SK-N-SH (cell line): ENCODE measurements at regions not wholly inside any gene's neighbourhood (a gene's known extent, or its start where the extent isn't known, plus 50 kb on each side); places are given as distances from the start of the nearest gene placed in this dataset.

Experiments
- CTCF ChIA-PET: fragments of 300-600, 350-600 bp; formaldehyde crosslinking; extraction: SDS; loops from one replicate; lab custom pipeline; 2021; lab: Yijun Ruan, JAX
- POLR2A ChIA-PET: fragments of 350-600 bp; sonication (Branson Sonifier 250); formaldehyde crosslinking; extraction: SDS; loops from one replicate; lab custom pipeline; 2020; ENCODE audit warnings: antibody characterized with exemption, inconsistent platforms; lab: Yijun Ruan, JAX
- DNase-seq: peaks from one replicate; pipeline ENCODE4 v3.0.0; 2012
- H2AFZ ChIP-seq: fragments of 200-600 bp; sonication (generic); 2 replicates; pipeline ENCODE4 v1.8.1; 2016; ENCODE audit warnings: antibody characterized with exemption, mild to moderate bottlenecking, low read depth
- H3F3A ChIP-seq: fragments of 200-600 bp; sonication (generic); replicated peaks from 2 replicates; pipeline ENCODE3; 2016; ENCODE audit warnings: antibody characterized with exemption, mild to moderate bottlenecking; ENCODE audit not compliant: insufficient read depth
- H3K27ac ChIP-seq, 2 experiments: fragments of 200-500 bp in 1 of 2; fragments of 200-600 bp in 1 of 2; sonication (Bioruptor generic) in 1 of 2; sonication (generic), shearing (Covaris generic) in 1 of 2; 2 replicates each; pipeline versions ENCODE4 v1.5.1 to v1.6.1; 2014 to 2016; ENCODE audit warnings: low read depth in 2 of 2, inconsistent platforms in 1 of 2, low read length in 1 of 2, mild to moderate bottlenecking in 1 of 2, mixed read lengths in 1 of 2
- H3K27me3 ChIP-seq: fragments of 200-600 bp; sonication (generic), shearing (Covaris generic); 2 replicates; pipeline ENCODE4 v1.6.1; 2016; ENCODE audit warnings: mixed run types; ENCODE audit not compliant: insufficient read depth
- H3K36me3 ChIP-seq, 2 experiments: fragments of 200-500 bp in 1 of 2; fragments of 200-600 bp in 1 of 2; sonication (Bioruptor generic) in 1 of 2; sonication (generic) in 1 of 2; replicated peaks in 1 of 2; 2 replicates each; pipeline versions ENCODE3 to v1.5.1; 2014 to 2016; ENCODE audit warnings: low read length in 1 of 2, mild to moderate bottlenecking in 1 of 2; ENCODE audit not compliant: insufficient read depth in 2 of 2, control insufficient read depth in 1 of 2
- H3K4me1 ChIP-seq, 2 experiments: fragments of 200-500 bp in 1 of 2; fragments of 200-600 bp in 1 of 2; sonication (Bioruptor generic) in 1 of 2; sonication (generic), shearing (Covaris generic) in 1 of 2; 2 replicates each; pipeline versions ENCODE4 v1.5.1 to v1.6.1; 2014 to 2016; ENCODE audit warnings: low read depth in 1 of 2, low read length in 1 of 2, mixed run types in 1 of 2; ENCODE audit not compliant: insufficient read depth in 2 of 2, control insufficient read depth in 1 of 2
- H3K4me2 ChIP-seq: fragments of 200-600 bp; sonication (generic), shearing (Covaris generic); 2 replicates; pipeline ENCODE4 v1.6.1; 2017; ENCODE audit warnings: mixed run types
- H3K4me3 ChIP-seq, 2 experiments: fragments of 200-500 bp in 1 of 2; fragments of 200-600 bp in 1 of 2; sonication (Bioruptor generic) in 1 of 2; sonication (generic), shearing (Covaris generic) in 1 of 2; 2 replicates each; pipeline versions ENCODE4 v1.5.1 to v1.8.1; 2014 to 2016; ENCODE audit warnings: low read depth in 2 of 2, inconsistent platforms in 1 of 2, low read length in 1 of 2, mild to moderate bottlenecking in 1 of 2, mixed read lengths in 1 of 2, moderate library complexity in 1 of 2
- H3K79me2 ChIP-seq: fragments of 200-600 bp; sonication (generic); 2 replicates; pipeline ENCODE4 v1.8.1; 2017; ENCODE audit warnings: mild to moderate bottlenecking; ENCODE audit not compliant: insufficient read depth
- H3K9ac ChIP-seq: fragments of 200-600 bp; sonication (generic); 2 replicates; pipeline ENCODE4 v1.6.1; 2017; ENCODE audit warnings: mixed run types
- H3K9me2 ChIP-seq: fragments of 200-600 bp; sonication (generic); 2 replicates; pipeline ENCODE4 v1.6.1; 2017; ENCODE audit warnings: mixed run types
- H3K9me3 ChIP-seq: fragments of 200-600 bp; sonication (generic); 2 replicates; pipeline ENCODE4 v1.6.1; 2017; ENCODE audit warnings: mixed run types, mild to moderate bottlenecking, moderate library complexity
- H4K20me1 ChIP-seq: fragments of 200-600 bp; sonication (generic); 2 replicates; pipeline ENCODE4 v1.6.1; 2017; ENCODE audit warnings: mild to moderate bottlenecking, mixed run types; ENCODE audit not compliant: insufficient read depth
- CHD2 ChIP-seq: fragments of 150-350 bp; IDR thresholded peaks from 2 replicates; pipeline ENCODE4 v1.6.1; 2018; ENCODE audit warnings: low read length; ENCODE audit not compliant: partially characterized antibody
- EZH2phosphoT487 ChIP-seq: fragments of 200-600 bp; sonication (generic); IDR thresholded peaks from 2 replicates; pipeline ENCODE4 v1.6.1; 2017; ENCODE audit warnings: low read depth, mixed run types, mild to moderate bottlenecking, antibody characterized with exemption, moderate library complexity, borderline replicate concordance
- FOXJ3 ChIP-seq: sonication (generic); formaldehyde crosslinking; IDR thresholded peaks from 2 replicates; pipeline ENCODE4 v1.5.1; 2020; ENCODE audit warnings: mild to moderate bottlenecking, missing genetic modification reagents
- FOXM1 ChIP-seq: IDR thresholded peaks from 2 replicates; pipeline ENCODE4 v1.4.0; 2012; ENCODE audit warnings: low read depth, mild to moderate bottlenecking
- GABPA ChIP-seq: IDR thresholded peaks from 2 replicates; pipeline ENCODE4 v1.4.0; 2012; ENCODE audit warnings: low read depth, mild to moderate bottlenecking
- JUND ChIP-seq: IDR thresholded peaks from 2 replicates; pipeline ENCODE4 v1.4.0; 2012
- MEF2A ChIP-seq: IDR thresholded peaks from 2 replicates; pipeline ENCODE4 v1.4.0; 2012; ENCODE audit warnings: low read depth, borderline replicate concordance
- MXI1 ChIP-seq: IDR thresholded peaks from 2 replicates; pipeline ENCODE4 v1.6.1; 2012; ENCODE audit warnings: mild to moderate bottlenecking, low read depth, low read length, improper control_type of control experiment
- NFIC ChIP-seq: IDR thresholded peaks from 2 replicates; pipeline ENCODE4 v1.4.0; 2012; ENCODE audit warnings: borderline replicate concordance
- NRF1 ChIP-seq: IDR thresholded peaks from 2 replicates; pipeline ENCODE4 v1.6.1; 2012; ENCODE audit warnings: low read depth, mild to moderate bottlenecking, low read length
- POLR2AphosphoS5 ChIP-seq: IDR thresholded peaks from 2 replicates; pipeline ENCODE4 v1.6.1; 2012; ENCODE audit warnings: low read depth, low read length
- RFX5 ChIP-seq: IDR thresholded peaks from 2 replicates; pipeline ENCODE4 v1.6.1; 2012; ENCODE audit warnings: mild to moderate bottlenecking, improper control_type of control experiment, low read length
- RXRA ChIP-seq: IDR thresholded peaks from 2 replicates; pipeline ENCODE4 v1.4.0; 2012; ENCODE audit warnings: low read depth, mild to moderate bottlenecking, borderline replicate concordance
- SIN3A ChIP-seq: IDR thresholded peaks from 2 replicates; pipeline ENCODE4 v1.6.1; 2012; ENCODE audit warnings: low read depth, mild to moderate bottlenecking, low read length, moderate library complexity, borderline replicate concordance
- TEAD4 ChIP-seq: IDR thresholded peaks from 2 replicates; pipeline ENCODE4 v1.4.0; 2012; ENCODE audit warnings: mild to moderate bottlenecking, borderline replicate concordance; ENCODE audit not compliant: insufficient read depth
- WGBS: methylation state at CpG from one replicate; pipeline ENCODE4 v1.1.6; 2017; ENCODE audit warnings: low lambda C conversion rate; 5-methylcytosine and 5-hydroxymethylcytosine counted together
- TF ChIP-seq, protein P1 (sequence below): IDR thresholded peaks from 2 replicates; pipeline ENCODE4 v1.4.0; 2012; ENCODE audit warnings: low read depth
- TF ChIP-seq, protein P2 (sequence below): fragments of 150-350 bp; IDR thresholded peaks from 2 replicates; pipeline ENCODE4 v1.6.1; 2016; ENCODE audit warnings: mild to moderate bottlenecking, low read depth, low read length
- TF ChIP-seq, protein P3 (sequence below): IDR thresholded peaks from 2 replicates; pipeline ENCODE4 v1.4.0; 2012; ENCODE audit warnings: low read depth, borderline replicate concordance
- TF ChIP-seq, protein P4 (sequence below): fragments of 200-600 bp; sonication (generic); IDR thresholded peaks from 2 replicates; pipeline ENCODE4 v1.6.1; 2017; ENCODE audit warnings: antibody characterized with exemption, mild to moderate bottlenecking, moderate library complexity
- TF ChIP-seq, protein P5 (sequence below): IDR thresholded peaks from 2 replicates; pipeline ENCODE4; 2012

DNA sequence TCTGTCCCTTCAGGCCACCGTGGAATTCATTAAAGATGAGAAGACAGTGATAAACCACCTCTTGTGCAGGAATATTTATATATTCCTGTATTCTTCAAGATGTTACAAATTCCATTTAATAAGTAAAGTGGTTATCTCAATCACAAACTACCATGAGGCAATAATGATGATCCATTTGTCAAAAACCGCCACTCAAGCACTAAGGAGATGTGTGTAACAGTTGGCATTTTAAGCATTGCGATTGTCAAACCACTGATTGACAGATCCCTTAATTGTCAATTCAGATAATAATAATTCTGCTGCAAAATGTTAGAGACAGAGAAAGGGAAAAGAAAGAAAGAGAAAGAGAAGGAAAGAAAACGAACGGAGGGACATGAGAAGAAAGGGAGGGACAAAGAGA, 476.1 kb upstream of the RBFOX1 start:
- H3K9me3 ChIP-seq = no peaks in the 10 kb centered on the region
- H3K36me3 ChIP-seq = no peaks in the 10 kb centered on the region
- DNase-seq = no peak
- H3F3A ChIP-seq = no peaks in the 10 kb centered on the region
- 22% methylated on average over 5 of the region's 5 CpGs for WGBS
- H3K4me2 ChIP-seq = no peak overlapping the region
- no peak for TF ChIP-seq MXI1
- TF ChIP-seq, protein P1, sequence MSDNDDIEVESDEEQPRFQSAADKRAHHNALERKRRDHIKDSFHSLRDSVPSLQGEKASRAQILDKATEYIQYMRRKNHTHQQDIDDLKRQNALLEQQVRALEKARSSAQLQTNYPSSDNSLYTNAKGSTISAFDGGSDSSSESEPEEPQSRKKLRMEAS = no peak
- TF ChIP-seq POLR2AphosphoS5 = no peak
- TF ChIP-seq NRF1 = no peak
- no peak for TF ChIP-seq SIN3A
- TF ChIP-seq, protein P2, sequence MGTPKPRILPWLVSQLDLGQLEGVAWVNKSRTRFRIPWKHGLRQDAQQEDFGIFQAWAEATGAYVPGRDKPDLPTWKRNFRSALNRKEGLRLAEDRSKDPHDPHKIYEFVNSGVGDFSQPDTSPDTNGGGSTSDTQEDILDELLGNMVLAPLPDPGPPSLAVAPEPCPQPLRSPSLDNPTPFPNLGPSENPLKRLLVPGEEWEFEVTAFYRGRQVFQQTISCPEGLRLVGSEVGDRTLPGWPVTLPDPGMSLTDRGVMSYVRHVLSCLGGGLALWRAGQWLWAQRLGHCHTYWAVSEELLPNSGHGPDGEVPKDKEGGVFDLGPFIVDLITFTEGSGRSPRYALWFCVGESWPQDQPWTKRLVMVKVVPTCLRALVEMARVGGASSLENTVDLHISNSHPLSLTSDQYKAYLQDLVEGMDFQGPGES = no peak
- no peak for TF ChIP-seq FOXM1
- no peak for TF ChIP-seq EZH2phosphoT487
- no peak for TF ChIP-seq RXRA
- TF ChIP-seq NFIC = no peak
- TF ChIP-seq FOXJ3 (CRISPR knock-in tag) = no peak
- TF ChIP-seq, protein P3, sequence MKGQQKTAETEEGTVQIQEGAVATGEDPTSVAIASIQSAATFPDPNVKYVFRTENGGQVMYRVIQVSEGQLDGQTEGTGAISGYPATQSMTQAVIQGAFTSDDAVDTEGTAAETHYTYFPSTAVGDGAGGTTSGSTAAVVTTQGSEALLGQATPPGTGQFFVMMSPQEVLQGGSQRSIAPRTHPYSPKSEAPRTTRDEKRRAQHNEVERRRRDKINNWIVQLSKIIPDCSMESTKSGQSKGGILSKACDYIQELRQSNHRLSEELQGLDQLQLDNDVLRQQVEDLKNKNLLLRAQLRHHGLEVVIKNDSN = no peak
- TF ChIP-seq MEF2A = no peak
- no peak for TF ChIP-seq RFX5
- TF ChIP-seq, protein P4, sequence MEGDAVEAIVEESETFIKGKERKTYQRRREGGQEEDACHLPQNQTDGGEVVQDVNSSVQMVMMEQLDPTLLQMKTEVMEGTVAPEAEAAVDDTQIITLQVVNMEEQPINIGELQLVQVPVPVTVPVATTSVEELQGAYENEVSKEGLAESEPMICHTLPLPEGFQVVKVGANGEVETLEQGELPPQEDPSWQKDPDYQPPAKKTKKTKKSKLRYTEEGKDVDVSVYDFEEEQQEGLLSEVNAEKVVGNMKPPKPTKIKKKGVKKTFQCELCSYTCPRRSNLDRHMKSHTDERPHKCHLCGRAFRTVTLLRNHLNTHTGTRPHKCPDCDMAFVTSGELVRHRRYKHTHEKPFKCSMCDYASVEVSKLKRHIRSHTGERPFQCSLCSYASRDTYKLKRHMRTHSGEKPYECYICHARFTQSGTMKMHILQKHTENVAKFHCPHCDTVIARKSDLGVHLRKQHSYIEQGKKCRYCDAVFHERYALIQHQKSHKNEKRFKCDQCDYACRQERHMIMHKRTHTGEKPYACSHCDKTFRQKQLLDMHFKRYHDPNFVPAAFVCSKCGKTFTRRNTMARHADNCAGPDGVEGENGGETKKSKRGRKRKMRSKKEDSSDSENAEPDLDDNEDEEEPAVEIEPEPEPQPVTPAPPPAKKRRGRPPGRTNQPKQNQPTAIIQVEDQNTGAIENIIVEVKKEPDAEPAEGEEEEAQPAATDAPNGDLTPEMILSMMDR = no peak
- no peak for TF ChIP-seq TEAD4
- TF ChIP-seq, protein P5, sequence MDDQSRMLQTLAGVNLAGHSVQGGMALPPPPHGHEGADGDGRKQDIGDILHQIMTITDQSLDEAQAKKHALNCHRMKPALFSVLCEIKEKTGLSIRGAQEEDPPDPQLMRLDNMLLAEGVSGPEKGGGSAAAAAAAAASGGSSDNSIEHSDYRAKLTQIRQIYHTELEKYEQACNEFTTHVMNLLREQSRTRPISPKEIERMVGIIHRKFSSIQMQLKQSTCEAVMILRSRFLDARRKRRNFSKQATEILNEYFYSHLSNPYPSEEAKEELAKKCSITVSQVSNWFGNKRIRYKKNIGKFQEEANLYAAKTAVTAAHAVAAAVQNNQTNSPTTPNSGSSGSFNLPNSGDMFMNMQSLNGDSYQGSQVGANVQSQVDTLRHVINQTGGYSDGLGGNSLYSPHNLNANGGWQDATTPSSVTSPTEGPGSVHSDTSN = no peak
- no peak for TF ChIP-seq JUND
- no peak for TF ChIP-seq CHD2
- TF ChIP-seq GABPA = no peak
- TF ChIP-seq, all 33 proteins: peak for 0
- ChIA-PET CTCF (no interaction called here), POLR2A (no interaction called here)
- Histone ChIP-seq H2AFZ (no peak overlapping the region), H3K9me2 (no peaks in the 10 kb centered on the region), H3K4me3 (no peak overlapping the region), H3K79me2 (no peaks in the 10 kb centered on the region), H3K27me3 (no peaks in the 10 kb centered on the region), H3K4me1 (no peaks in the 10 kb centered on the region), H4K20me1 (no peaks in the 10 kb centered on the region), H3K9ac (no peak overlapping the region), H3K27ac (no peak overlapping the region)
